ENCODE measurements at regions not wholly inside any gene's neighbourhood (a gene's known extent, or its start where the extent isn't known, plus 50 kb on each side); places are given as distances from the start of the nearest gene placed in this dataset.

GRCh38 chr1:17967623-17968255 is 139.9 kb upstream of the IGSF21 start:
- H3K4me1 Mint-ChIP-seq = no peaks in the 10 kb centered on the region
- peaks cover 2% of the 10 kb centered on the region for H3K27me3 Mint-ChIP-seq
- H3K27ac Mint-ChIP-seq = no peak overlapping the region
- no peak overlapping the region for H3K4me3 Mint-ChIP-seq
- H3K9me3 Mint-ChIP-seq = no peaks in the 10 kb centered on the region
- H3K36me3 Mint-ChIP-seq = no peaks in the 10 kb centered on the region

GRCh38 chr1:17970757-17971156 is 136.8 kb upstream of the IGSF21 start:
- Mint-ChIP-seq H3K36me3 (no peaks in the 10 kb centered on the region), H3K4me1 (no peaks in the 10 kb centered on the region), H3K9me3 (no peaks in the 10 kb centered on the region), H3K27ac (no peak overlapping the region), H3K4me3 (no peak overlapping the region), H3K27me3 (peaks cover 3% of the 10 kb centered on the region)

DNA sequence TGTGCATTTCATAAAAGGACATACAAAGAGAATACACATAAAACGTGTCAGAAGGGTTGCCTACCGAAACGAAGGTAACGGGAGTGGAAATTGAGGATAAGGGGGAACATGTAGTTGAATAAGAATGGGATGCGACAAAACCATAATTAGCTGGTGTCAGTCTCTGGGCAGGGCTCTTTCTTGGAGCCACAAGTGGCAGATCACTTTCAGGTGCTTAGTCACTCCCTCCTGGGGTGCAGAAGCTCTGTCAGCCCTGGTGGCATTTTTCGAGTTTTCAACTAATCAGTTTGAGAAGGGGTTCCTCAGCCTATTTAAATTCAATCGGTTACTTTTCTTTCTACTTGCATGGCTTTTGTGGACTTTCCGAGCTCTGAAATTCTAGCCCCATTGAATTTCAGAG is 133.9 kb upstream of the IGSF21 start:
- Mint-ChIP-seq H3K4me3 (no peak overlapping the region), H3K4me1 (no peaks in the 10 kb centered on the region), H3K36me3 (no peaks in the 10 kb centered on the region), H3K27me3 (peaks cover 1% of the 10 kb centered on the region), H3K27ac (no peak overlapping the region), H3K9me3 (no peaks in the 10 kb centered on the region)

GRCh38 chr1:17976854-17977253 is 130.7 kb upstream of the IGSF21 start:
- H3K4me3 Mint-ChIP-seq = no peak overlapping the region
- H3K9me3 Mint-ChIP-seq = no peaks in the 10 kb centered on the region
- H3K27ac Mint-ChIP-seq = no peak overlapping the region
- H3K27me3 Mint-ChIP-seq = peaks cover 1% of the 10 kb centered on the region
- no peaks in the 10 kb centered on the region for H3K36me3 Mint-ChIP-seq
- H3K4me1 Mint-ChIP-seq = no peaks in the 10 kb centered on the region

DNA sequence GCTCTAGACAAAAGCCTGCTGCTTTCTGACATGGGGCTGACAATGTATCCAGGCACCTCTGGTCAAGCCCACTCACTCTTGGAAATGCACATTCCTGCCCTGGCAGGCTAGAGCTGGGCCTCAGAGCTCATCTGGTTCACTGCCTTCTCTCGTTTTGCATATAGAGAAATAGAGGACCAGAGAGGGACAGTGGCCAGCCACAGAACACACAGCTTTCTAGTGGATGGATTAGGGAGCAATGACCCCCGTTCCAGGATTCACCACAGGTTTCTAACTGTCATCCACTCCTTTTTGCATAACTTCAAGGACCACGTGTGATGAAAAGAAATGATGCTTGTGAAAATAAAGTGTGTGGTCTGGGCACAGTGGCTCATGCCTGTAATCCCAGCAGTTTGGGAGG is 129.6 kb upstream of the IGSF21 start:
- Mint-ChIP-seq H3K9me3 (no peaks in the 10 kb centered on the region), H3K27me3 (peaks cover 1% of the 10 kb centered on the region), H3K4me1 (no peaks in the 10 kb centered on the region), H3K36me3 (no peaks in the 10 kb centered on the region), H3K4me3 (no peak overlapping the region), H3K27ac (no peak overlapping the region)

GRCh38 chr1:17979815-17980214 is 127.8 kb upstream of the IGSF21 start:
- no peaks in the 10 kb centered on the region for H3K27me3 Mint-ChIP-seq
- no peaks in the 10 kb centered on the region for H3K9me3 Mint-ChIP-seq
- H3K4me1 Mint-ChIP-seq = no peaks in the 10 kb centered on the region
- H3K4me3 Mint-ChIP-seq = no peak overlapping the region
- no peak overlapping the region for H3K27ac Mint-ChIP-seq
- no peaks in the 10 kb centered on the region for H3K36me3 Mint-ChIP-seq

GRCh38 chr1:17982197-17982596 is 125.4 kb upstream of the IGSF21 start:
- Mint-ChIP-seq H3K27ac (no peak overlapping the region), H3K4me1 (no peaks in the 10 kb centered on the region), H3K27me3 (no peaks in the 10 kb centered on the region), H3K9me3 (peaks cover 2% of the 10 kb centered on the region), H3K36me3 (no peaks in the 10 kb centered on the region), H3K4me3 (no peak overlapping the region)

GRCh38 chr1:17984583-17984982 is 123.0 kb upstream of the IGSF21 start:
- Mint-ChIP-seq H3K36me3 (no peaks in the 10 kb centered on the region), H3K27me3 (no peaks in the 10 kb centered on the region), H3K27ac (no peak overlapping the region), H3K4me3 (no peak overlapping the region), H3K4me1 (no peaks in the 10 kb centered on the region), H3K9me3 (peaks cover 5% of the 10 kb centered on the region)

- no peaks in the 10 kb centered on the region for H3K4me1 Mint-ChIP-seq
- H3K27me3 Mint-ChIP-seq = no peaks in the 10 kb centered on the region
- no peaks in the 10 kb centered on the region for H3K36me3 Mint-ChIP-seq
- no peak overlapping the region for H3K4me3 Mint-ChIP-seq
- H3K27ac Mint-ChIP-seq = no peak overlapping the region
- peaks cover 5% of the 10 kb centered on the region for H3K9me3 Mint-ChIP-seq
Observed at GRCh38 chr1:17986156-17986555, 121.4 kb upstream of the IGSF21 start.

DNA sequence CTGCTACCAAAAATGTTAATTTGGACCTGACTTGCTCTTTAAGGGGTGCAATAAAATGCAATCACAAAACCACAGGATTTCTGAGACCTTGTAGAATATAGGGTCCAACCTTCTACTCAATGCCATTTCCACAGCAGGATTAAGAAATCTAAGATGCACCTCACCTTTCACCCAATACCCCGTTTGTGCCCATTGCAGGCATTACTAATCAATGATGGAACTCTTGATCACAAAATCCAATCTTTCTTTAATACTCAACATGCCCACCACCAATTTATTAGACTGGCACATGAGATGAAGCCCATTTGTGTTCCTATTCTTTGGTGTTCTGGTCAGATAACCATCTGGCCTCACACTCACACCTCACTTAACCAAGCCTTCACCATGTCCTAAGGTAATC is 117.2 kb upstream of the IGSF21 start:
- Mint-ChIP-seq H3K4me3 (no peak overlapping the region), H3K4me1 (no peaks in the 10 kb centered on the region), H3K9me3 (peaks cover 5% of the 10 kb centered on the region), H3K36me3 (no peaks in the 10 kb centered on the region), H3K27me3 (no peaks in the 10 kb centered on the region), H3K27ac (no peak overlapping the region)

- no peak overlapping the region for H3K27ac Mint-ChIP-seq
- H3K4me1 Mint-ChIP-seq = no peaks in the 10 kb centered on the region
- peaks cover 5% of the 10 kb centered on the region for H3K9me3 Mint-ChIP-seq
- no peaks in the 10 kb centered on the region for H3K36me3 Mint-ChIP-seq
- no peak overlapping the region for H3K4me3 Mint-ChIP-seq
- H3K27me3 Mint-ChIP-seq = no peaks in the 10 kb centered on the region
Observed at GRCh38 chr1:17991996-17992395, 115.6 kb upstream of the IGSF21 start.

DNA sequence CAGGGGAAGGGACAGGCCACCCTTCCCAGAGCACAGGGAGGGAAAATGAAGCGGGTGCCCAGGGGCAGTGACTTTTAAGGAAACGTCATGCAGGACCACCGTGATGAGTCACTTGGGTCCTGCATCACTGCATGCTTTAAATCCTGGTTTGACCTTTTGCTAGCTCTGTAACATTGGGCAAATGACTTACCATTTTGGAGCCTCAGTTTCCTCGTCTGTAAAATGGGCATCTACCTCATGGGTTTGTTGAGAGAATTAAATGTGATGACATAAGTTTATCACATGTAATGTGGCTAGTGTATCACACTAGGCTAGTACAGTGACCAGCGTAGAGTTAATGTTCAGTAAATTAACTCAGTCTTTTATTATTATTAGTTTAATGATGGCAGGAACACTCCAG is 114.8 kb upstream of the IGSF21 start:
- Mint-ChIP-seq H3K27me3 (no peaks in the 10 kb centered on the region), H3K27ac (peak overlapping the region; percentile 47), H3K9me3 (no peaks in the 10 kb centered on the region), H3K4me3 (no peak overlapping the region), H3K36me3 (no peaks in the 10 kb centered on the region), H3K4me1 (no peaks in the 10 kb centered on the region)

GRCh38 chr1:17994046-17994445 is 113.6 kb upstream of the IGSF21 start:
- Mint-ChIP-seq H3K36me3 (no peaks in the 10 kb centered on the region), H3K9me3 (no peaks in the 10 kb centered on the region), H3K4me3 (no peak overlapping the region), H3K27ac (no peak overlapping the region), H3K27me3 (no peaks in the 10 kb centered on the region), H3K4me1 (no peaks in the 10 kb centered on the region)

- Mint-ChIP-seq H3K9me3 (no peaks in the 10 kb centered on the region), H3K4me3 (no peak overlapping the region), H3K36me3 (no peaks in the 10 kb centered on the region), H3K4me1 (no peaks in the 10 kb centered on the region), H3K27me3 (no peaks in the 10 kb centered on the region), H3K27ac (no peak overlapping the region)
Observed at GRCh38 chr1:17995480-17995879, 112.1 kb upstream of the IGSF21 start.

DNA sequence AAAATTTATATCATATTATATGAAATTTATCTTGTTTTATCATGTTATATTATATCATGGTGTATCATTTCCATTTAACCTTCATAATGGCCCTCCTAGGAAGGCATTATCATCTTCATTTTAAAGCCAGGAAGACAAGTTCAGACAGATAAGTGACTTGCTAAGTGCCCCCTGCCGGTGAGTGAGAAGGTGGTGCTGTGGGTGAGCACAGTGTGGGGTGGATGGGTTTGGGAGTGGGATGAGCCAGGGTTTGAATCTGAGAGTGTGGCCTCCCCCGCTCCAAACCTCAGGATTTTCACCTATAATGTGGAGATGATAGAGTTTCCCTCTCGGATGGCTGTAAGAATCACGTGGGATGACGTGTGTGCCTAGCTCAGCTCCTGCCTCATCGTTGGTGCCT is 108.7 kb upstream of the IGSF21 start:
- Mint-ChIP-seq H3K9me3 (no peaks in the 10 kb centered on the region), H3K4me3 (no peak overlapping the region), H3K27ac (no peak overlapping the region), H3K4me1 (no peaks in the 10 kb centered on the region), H3K27me3 (peaks cover 3% of the 10 kb centered on the region), H3K36me3 (no peaks in the 10 kb centered on the region)

- Mint-ChIP-seq H3K4me3 (no peak overlapping the region), H3K36me3 (no peaks in the 10 kb centered on the region), H3K27ac (no peak overlapping the region), H3K9me3 (no peaks in the 10 kb centered on the region), H3K27me3 (peaks cover 5% of the 10 kb centered on the region), H3K4me1 (no peaks in the 10 kb centered on the region)
Observed at GRCh38 chr1:17999884-18000283, 107.7 kb upstream of the IGSF21 start.

DNA sequence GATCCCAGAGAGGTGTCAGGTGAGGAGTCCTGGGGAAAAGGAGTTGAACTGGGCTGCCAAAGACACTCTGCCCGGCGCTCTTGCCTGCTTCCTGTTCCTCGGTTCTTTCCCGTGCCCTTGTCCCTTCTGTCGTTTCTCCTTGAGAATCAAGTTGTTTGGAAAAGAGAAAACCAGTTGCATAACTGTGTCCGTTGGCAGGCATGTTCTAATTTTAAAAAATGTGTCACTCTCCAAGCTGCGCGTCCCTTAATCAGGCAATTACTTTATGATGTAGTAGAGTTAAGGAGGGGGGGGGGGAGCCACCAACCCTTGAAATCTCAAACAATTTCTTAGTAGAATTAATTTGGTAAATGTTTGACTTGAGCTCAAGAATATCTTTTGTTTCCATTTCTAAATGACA is 105.9 kb upstream of the IGSF21 start:
- Mint-ChIP-seq H3K4me3 (no peak overlapping the region), H3K9me3 (no peaks in the 10 kb centered on the region), H3K36me3 (no peaks in the 10 kb centered on the region), H3K27ac (no peak overlapping the region), H3K4me1 (no peaks in the 10 kb centered on the region), H3K27me3 (peaks cover 5% of the 10 kb centered on the region)
